HCT116 (cell line): ENCODE measurements at regions not wholly inside any gene's neighbourhood (a gene's known extent, or its start where the extent isn't known, plus 50 kb on each side); places are given as distances from the start of the nearest gene placed in this dataset.

ENCODE experiments used
- ATAC-seq: fragments of 200-7000 bp; cut with Tn5 transposase; 2 replicates; pipeline ENCODE4 v1.9.1; 2020; ENCODE audit warnings: mild to moderate bottlenecking, moderate library complexity
- BruUV-seq: library from RNA; stranded (reverse); fragments of 400-500 nt; replicated peaks from 2 replicates; lab custom pipeline; 2021; lab: Mats Ljungman, UMichigan
- CTCF ChIA-PET: fragments of 300-600 bp; sonication (Branson Sonifier 250); formaldehyde crosslinking; loops from one replicate; lab custom pipeline; 2021; ENCODE audit warnings: antibody characterized with exemption; lab: Charles Lee
- POLR2A ChIA-PET: fragments of 300-600, 350-600 bp; sonication (Branson Sonifier 250); formaldehyde crosslinking; loops from one replicate; lab custom pipeline; 2021; ENCODE audit warnings: antibody characterized with exemption; lab: Charles Lee
- RAD21 ChIA-PET, 2 experiments: fragments of 300-600 bp; sonication (Branson Sonifier 250); formaldehyde crosslinking; loops; one replicate each; lab custom pipeline; 2023; ENCODE audit warnings: low total read pairs in 2 of 2; ENCODE audit not compliant: uncharacterized antibody in 2 of 2, unreplicated experiment in 2 of 2, low non-redundant PET in 1 of 2; lab: Charles Lee
- DNase-seq: peaks from one replicate; pipeline ENCODE4 v3.0.0-alpha.2; 2010; ENCODE audit warnings: low read depth, low spot score
- H2AFZ ChIP-seq: fragments of 200-600 bp; shearing (Covaris generic), sonication (generic); 2 replicates; pipeline ENCODE4 v1.6.1; 2017; ENCODE audit warnings: low read depth, mixed run types, mixed read lengths, antibody characterized with exemption, low read length; ENCODE audit not compliant: poor library complexity, severe bottlenecking
- H3K27ac ChIP-seq: 2 replicates; pipeline ENCODE4 v1.5.1; 2012; ENCODE audit warnings: low read depth, low read length
- H3K27me3 ChIP-seq: fragments of 200-600 bp; sonication (generic); 2 replicates; pipeline ENCODE4 v1.6.1; 2016; ENCODE audit warnings: mixed run types, low read length, mixed read lengths; ENCODE audit not compliant: insufficient read depth
- H3K36me3 ChIP-seq, 2 experiments: fragments of 200-500 bp in 1 of 2; fragments of 200-600 bp in 1 of 2; sonication (Bioruptor generic) in 1 of 2; sonication (generic) in 1 of 2; 2 replicates each; pipeline versions ENCODE4 v1.5.1 to v1.6.1; 2014 to 2016; ENCODE audit warnings: low read length in 2 of 2, inconsistent platforms in 1 of 2, mixed read lengths in 1 of 2, mixed run types in 1 of 2; ENCODE audit not compliant: insufficient read depth in 2 of 2, control insufficient read depth in 1 of 2
- H3K4me1 ChIP-seq, 2 experiments: fragments of 200-600 bp in 1 of 2; sonication (generic) in 1 of 2; 2 replicates each; pipeline versions ENCODE4 v1.5.1 to v1.6.1; 2012 to 2017; ENCODE audit warnings: low read length in 2 of 2, inconsistent platforms in 1 of 2, mild to moderate bottlenecking in 1 of 2, mixed read lengths in 1 of 2, mixed run types in 1 of 2, moderate library complexity in 1 of 2; ENCODE audit not compliant: insufficient read depth in 2 of 2, control insufficient read depth in 1 of 2
- H3K4me2 ChIP-seq: fragments of 200-600 bp; sonication (generic); 2 replicates; pipeline ENCODE4 v1.6.1; 2017; ENCODE audit warnings: mixed run types, low read length, mixed read lengths
- H3K4me3 ChIP-seq, 2 experiments: fragments of 200-600 bp in 1 of 2; sonication (generic) in 1 of 2; replicated peaks in 1 of 2; 2 replicates each; pipeline ENCODE4 v1.5.1; 2011 to 2016; ENCODE audit warnings: low read length in 2 of 2, control low read depth in 1 of 2, low read depth in 1 of 2, mild to moderate bottlenecking in 1 of 2, mixed read lengths in 1 of 2, mixed run types in 1 of 2
- H3K79me2 ChIP-seq: fragments of 200-600 bp; sonication (generic); 2 replicates; pipeline ENCODE4 v1.6.1; 2017; ENCODE audit warnings: mild to moderate bottlenecking, mixed run types, low read length, moderate library complexity, mixed read lengths; ENCODE audit not compliant: insufficient read depth
- H3K9ac ChIP-seq: fragments of 200-600 bp; sonication (generic); 2 replicates; pipeline ENCODE4 v1.6.1; 2016; ENCODE audit warnings: low read length, mixed read lengths
- H3K9me2 ChIP-seq: fragments of 200-600 bp; sonication (generic), shearing (Covaris generic); 2 replicates; pipeline ENCODE4 v1.6.1; 2017; ENCODE audit warnings: mixed run types, mild to moderate bottlenecking, moderate library complexity; ENCODE audit not compliant: insufficient read depth
- H3K9me3 ChIP-seq, 2 experiments: fragments of 200-500 bp in 1 of 2; fragments of 200-600 bp in 1 of 2; sonication (Bioruptor generic) in 1 of 2; sonication (generic) in 1 of 2; 2 replicates each; pipeline ENCODE4 v1.6.1; 2014 to 2017; ENCODE audit warnings: low read length in 2 of 2, mixed read lengths in 2 of 2, inconsistent platforms in 1 of 2, low read depth in 1 of 2, mild to moderate bottlenecking in 1 of 2, mixed run types in 1 of 2, moderate library complexity in 1 of 2; ENCODE audit not compliant: control insufficient read depth in 1 of 2, insufficient read depth in 1 of 2
- H4K20me1 ChIP-seq: fragments of 200-600 bp; sonication (generic), shearing (Covaris generic); 2 replicates; pipeline ENCODE4 v1.6.1; 2017; ENCODE audit warnings: mixed run types, mild to moderate bottlenecking, moderate library complexity; ENCODE audit not compliant: insufficient read depth
- CEBPB ChIP-seq: IDR thresholded peaks from 2 replicates; pipeline ENCODE4 v1.6.1; 2012; ENCODE audit warnings: low read depth
- EZH2phosphoT487 ChIP-seq: fragments of 200-600 bp; IDR thresholded peaks from 2 replicates; pipeline ENCODE4 v1.6.1; 2018; ENCODE audit warnings: antibody characterized with exemption, borderline replicate concordance
- POLR2A ChIP-seq: IDR thresholded peaks from 2 replicates; pipeline ENCODE4 v1.7.0; 2011; ENCODE audit warnings: borderline replicate concordance; ENCODE audit not compliant: insufficient read depth, insufficient read length; ENCODE audit errors: extremely low read depth
- POLR2AphosphoS5 ChIP-seq: IDR thresholded peaks from 2 replicates; pipeline ENCODE4 v1.6.1; 2011; ENCODE audit warnings: mild to moderate bottlenecking, low read depth, low read length, moderate library complexity
- SIN3A ChIP-seq: IDR thresholded peaks from 2 replicates; pipeline ENCODE4 v1.6.1; 2012; ENCODE audit warnings: low read depth
- SRF ChIP-seq: IDR thresholded peaks from 2 replicates; pipeline ENCODE4 v1.6.1; 2012; ENCODE audit warnings: low read depth
- YY1 ChIP-seq: IDR thresholded peaks from 2 replicates; pipeline ENCODE4 v1.6.1; 2011; ENCODE audit warnings: low read length, low read depth, moderate library complexity, mild to moderate bottlenecking; ENCODE audit not compliant: insufficient replicate concordance; ENCODE audit errors: extremely low read depth
- intact Hi-C: fragments of 100-400 bp; cut with micrococcal nuclease; formaldehyde crosslinking; loops from 2 replicates; pipeline ENCODE4 v1.10.0; 2022
- TF ChIP-seq, protein P1 (sequence below): IDR thresholded peaks from 2 replicates; pipeline ENCODE4 v1.6.1; 2012
- TF ChIP-seq, protein P2 (sequence below): IDR thresholded peaks from 2 replicates; pipeline ENCODE4 v1.6.1; 2011; ENCODE audit warnings: mild to moderate bottlenecking, low read length, moderate library complexity; ENCODE audit not compliant: insufficient replicate concordance; ENCODE audit errors: extremely low read depth

DNA sequence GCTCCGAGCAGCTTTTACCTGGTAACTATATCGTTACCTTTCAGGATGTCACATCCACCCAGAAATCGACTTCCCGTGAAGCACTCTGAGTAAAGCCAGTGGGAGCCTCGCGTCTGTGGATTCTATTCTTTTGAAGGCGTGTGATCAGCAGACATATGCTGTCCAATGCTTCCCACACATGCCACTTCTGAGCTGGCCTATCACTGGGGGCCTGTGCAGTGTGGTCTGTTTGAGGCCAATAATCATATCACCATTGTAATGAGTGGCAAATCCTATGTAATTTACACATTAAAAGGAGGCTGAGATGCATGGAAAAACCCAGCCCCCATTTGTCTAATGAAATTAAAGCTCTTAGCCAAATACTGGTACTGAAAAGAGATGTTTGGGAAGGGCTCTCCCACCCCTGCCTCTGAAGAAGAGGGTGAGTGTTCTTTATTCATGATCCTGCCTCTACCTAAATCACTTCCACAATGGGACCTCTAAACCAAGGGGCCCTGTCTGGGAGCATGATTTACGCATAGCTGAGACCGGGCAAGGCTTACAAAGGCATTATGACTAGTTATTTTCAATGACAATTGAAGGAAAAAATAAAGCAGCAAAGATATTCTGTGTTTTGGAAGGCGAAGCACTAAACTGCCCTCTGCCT is 686.8 kb downstream of the ZEB2 start:
- BruUV-seq = no TSS peak
- no peaks in the 10 kb centered on the region for H3K4me1 ChIP-seq
- TF ChIP-seq, protein P1, sequence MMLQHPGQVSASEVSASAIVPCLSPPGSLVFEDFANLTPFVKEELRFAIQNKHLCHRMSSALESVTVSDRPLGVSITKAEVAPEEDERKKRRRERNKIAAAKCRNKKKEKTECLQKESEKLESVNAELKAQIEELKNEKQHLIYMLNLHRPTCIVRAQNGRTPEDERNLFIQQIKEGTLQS = no peak
- TF ChIP-seq POLR2AphosphoS5 (no peak), SIN3A (no peak)
- TF ChIP-seq, all 23 proteins: peak for 0
- H3K9ac ChIP-seq = no peak overlapping the region
- DNase-seq (no peak), ATAC-seq (no peak)
- POLR2A ChIA-PET = no interaction called here
- H2AFZ ChIP-seq = no peak overlapping the region
- no peak overlapping the region for H3K27ac ChIP-seq
- no peaks in the 10 kb centered on the region for H3K9me2 ChIP-seq
- intact Hi-C loops = no loop called here
- no peaks in the 10 kb centered on the region for H3K79me2 ChIP-seq
- no peak overlapping the region for H3K4me2 ChIP-seq
- no peaks in the 10 kb centered on the region for H3K27me3 ChIP-seq
- CTCF ChIA-PET = no interaction called here
- RAD21 ChIA-PET = no interaction called here
- H3K36me3 ChIP-seq = no peaks in the 10 kb centered on the region
- H3K4me3 ChIP-seq = no peak overlapping the region
- H3K9me3 ChIP-seq = no peaks in the 10 kb centered on the region
- no peaks in the 10 kb centered on the region for H4K20me1 ChIP-seq

DNA sequence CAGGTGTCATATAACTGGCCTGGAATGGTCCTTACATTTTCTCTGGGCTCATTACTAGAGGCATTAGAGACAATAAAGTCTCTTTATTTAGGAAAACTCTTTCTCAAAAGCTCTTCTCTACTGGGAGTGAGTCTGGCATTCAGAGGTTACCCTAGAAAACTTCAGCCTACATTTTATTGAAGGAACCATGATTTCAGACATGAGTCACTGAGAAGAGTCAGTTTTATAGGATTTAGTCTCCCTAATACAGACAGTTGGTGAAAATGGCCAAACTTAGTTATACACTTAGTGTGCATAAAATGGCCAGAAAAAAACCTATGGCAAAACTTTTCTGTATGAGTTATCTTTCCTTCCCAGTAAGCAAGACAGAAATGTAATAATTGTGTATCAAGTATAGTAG is 689.4 kb downstream of the ZEB2 start:
- Histone ChIP-seq H3K36me3 (no peaks in the 10 kb centered on the region), H3K4me3 (no peak overlapping the region), H2AFZ (no peak overlapping the region), H3K79me2 (no peaks in the 10 kb centered on the region)
- TF ChIP-seq POLR2A (no peak), EZH2phosphoT487 (no peak), YY1 (no peak), SRF (no peak), CEBPB (no peak), SIN3A (no peak)
- TF ChIP-seq, protein P2, sequence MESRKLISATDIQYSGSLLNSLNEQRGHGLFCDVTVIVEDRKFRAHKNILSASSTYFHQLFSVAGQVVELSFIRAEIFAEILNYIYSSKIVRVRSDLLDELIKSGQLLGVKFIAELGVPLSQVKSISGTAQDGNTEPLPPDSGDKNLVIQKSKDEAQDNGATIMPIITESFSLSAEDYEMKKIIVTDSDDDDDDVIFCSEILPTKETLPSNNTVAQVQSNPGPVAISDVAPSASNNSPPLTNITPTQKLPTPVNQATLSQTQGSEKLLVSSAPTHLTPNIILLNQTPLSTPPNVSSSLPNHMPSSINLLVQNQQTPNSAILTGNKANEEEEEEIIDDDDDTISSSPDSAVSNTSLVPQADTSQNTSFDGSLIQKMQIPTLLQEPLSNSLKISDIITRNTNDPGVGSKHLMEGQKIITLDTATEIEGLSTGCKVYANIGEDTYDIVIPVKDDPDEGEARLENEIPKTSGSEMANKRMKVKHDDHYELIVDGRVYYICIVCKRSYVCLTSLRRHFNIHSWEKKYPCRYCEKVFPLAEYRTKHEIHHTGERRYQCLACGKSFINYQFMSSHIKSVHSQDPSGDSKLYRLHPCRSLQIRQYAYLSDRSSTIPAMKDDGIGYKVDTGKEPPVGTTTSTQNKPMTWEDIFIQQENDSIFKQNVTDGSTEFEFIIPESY = no peak
- TF ChIP-seq, all 23 proteins: peak for 0
- intact Hi-C loops = no loop called here
- no peaks in the 10 kb centered on the region for H3K27me3 ChIP-seq
- H4K20me1 ChIP-seq = no peaks in the 10 kb centered on the region
- no TSS peak for BruUV-seq
- ATAC-seq = no peak
- ChIA-PET CTCF (no interaction called here), POLR2A (no interaction called here), RAD21 (no interaction called here)
- H3K4me1 ChIP-seq = no peaks in the 10 kb centered on the region
- no peak overlapping the region for H3K9ac ChIP-seq
- H3K9me3 ChIP-seq = no peaks in the 10 kb centered on the region
- no peak overlapping the region for H3K4me2 ChIP-seq
- 0 out of 2 replicates have a peak, but pooled peaks cover 3% of the 10 kb centered on the region for H3K9me2 ChIP-seq
- H3K27ac ChIP-seq = no peak overlapping the region
- no peak for DNase-seq
